HUES48 (cell line): ENCODE measurements at regions not wholly inside any gene's neighbourhood (a gene's known extent, or its start where the extent isn't known, plus 50 kb on each side); places are given as distances from the start of the nearest gene placed in this dataset.

Experiments
- H3K27ac ChIP-seq: one replicate; pipeline ENCODE4 v1.7.0; 2013; ENCODE audit warnings: low read depth, low read length, inconsistent platforms
- H3K27me3 ChIP-seq: 2 replicates; pipeline ENCODE4 v1.6.1; 2013; ENCODE audit warnings: mild to moderate bottlenecking, low read length; ENCODE audit not compliant: control insufficient read depth, insufficient read depth
- H3K36me3 ChIP-seq: 2 replicates; pipeline ENCODE4 v1.6.1; 2013; ENCODE audit warnings: low read length; ENCODE audit not compliant: control insufficient read depth, insufficient read depth
- H3K4me1 ChIP-seq: 2 replicates; pipeline ENCODE4 v1.6.1; 2013; ENCODE audit warnings: mild to moderate bottlenecking, low read length; ENCODE audit not compliant: control insufficient read depth, insufficient read depth
- H3K4me3 ChIP-seq: 2 replicates; pipeline ENCODE4 v1.5.1; 2013; ENCODE audit warnings: mild to moderate bottlenecking, low read depth, low read length
- H3K9ac ChIP-seq: 2 replicates; pipeline ENCODE4 v1.6.1; 2013; ENCODE audit warnings: mild to moderate bottlenecking, low read depth, low read length, moderate library complexity
- H3K9me3 ChIP-seq: 2 replicates; pipeline ENCODE4 v1.6.1; 2013; ENCODE audit warnings: low read length; ENCODE audit not compliant: control insufficient read depth, insufficient read depth

- Histone ChIP-seq H3K27ac (no peak overlapping the region), H3K27me3 (no peaks in the 10 kb centered on the region), H3K9ac (no peak overlapping the region), H3K4me3 (no peak overlapping the region), H3K9me3 (no peaks in the 10 kb centered on the region), H3K4me1 (peaks cover 14% of the 10 kb centered on the region), H3K36me3 (no peaks in the 10 kb centered on the region)
These were observed 290.8 kb upstream of the CXCR4 start for GRCh38 chr2:136408795-136409194.

GRCh38 chr2:136407952-136408318 is 290.0 kb upstream of the CXCR4 start:
- H3K27me3 ChIP-seq: no peaks in the 10 kb centered on the region
- no peaks in the 10 kb centered on the region for H3K9me3 ChIP-seq
- H3K4me3 ChIP-seq: no peak overlapping the region
- H3K36me3 ChIP-seq: no peaks in the 10 kb centered on the region
- no peak overlapping the region for H3K27ac ChIP-seq
- H3K9ac ChIP-seq: no peak overlapping the region
- peaks cover 14% of the 10 kb centered on the region for H3K4me1 ChIP-seq

DNA sequence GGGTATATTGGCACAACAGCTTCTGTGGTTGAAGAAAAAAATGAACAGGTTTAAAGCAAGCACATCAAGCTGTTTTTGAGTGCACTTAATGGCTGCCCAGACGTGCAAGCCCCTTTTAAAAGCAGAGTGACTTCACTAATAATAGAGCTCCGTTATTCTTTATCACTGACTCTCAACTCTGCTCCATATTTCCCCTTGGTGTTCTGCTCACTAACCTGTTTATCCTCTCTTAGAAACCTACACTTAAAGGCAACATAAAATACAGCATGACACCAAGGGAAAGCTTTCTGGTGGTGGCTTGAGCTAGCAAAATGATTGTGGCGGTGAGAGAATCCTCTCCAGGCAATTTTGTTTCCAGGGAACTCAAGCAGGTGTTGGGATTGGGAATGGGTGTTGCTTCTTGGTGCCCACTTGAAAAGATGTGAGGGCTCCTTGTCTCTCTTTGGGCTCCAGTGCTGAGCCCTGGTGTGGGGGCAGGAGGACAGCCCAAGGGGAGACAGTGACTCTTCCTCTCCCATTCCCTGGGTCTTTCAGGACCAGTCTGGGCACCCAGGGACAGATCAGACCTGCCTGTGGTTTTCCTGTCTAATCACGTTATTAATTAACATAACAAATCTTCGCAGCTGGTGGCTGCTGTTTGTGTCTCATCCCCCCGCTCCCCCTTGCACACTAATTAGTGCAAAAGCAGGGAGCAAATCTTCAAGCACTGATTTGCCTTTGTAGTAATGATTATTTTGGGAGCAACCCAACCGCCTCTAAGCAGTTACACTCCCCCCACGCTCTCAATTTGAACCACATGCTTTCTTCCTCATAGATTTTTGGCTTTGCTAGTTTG is 289.4 kb upstream of the CXCR4 start:
- peaks cover 14% of the 10 kb centered on the region for H3K4me1 ChIP-seq
- no peaks in the 10 kb centered on the region for H3K27me3 ChIP-seq
- H3K27ac ChIP-seq: no peak overlapping the region
- H3K9ac ChIP-seq: no peak overlapping the region
- no peaks in the 10 kb centered on the region for H3K9me3 ChIP-seq
- no peaks in the 10 kb centered on the region for H3K36me3 ChIP-seq
- no peak overlapping the region for H3K4me3 ChIP-seq

DNA sequence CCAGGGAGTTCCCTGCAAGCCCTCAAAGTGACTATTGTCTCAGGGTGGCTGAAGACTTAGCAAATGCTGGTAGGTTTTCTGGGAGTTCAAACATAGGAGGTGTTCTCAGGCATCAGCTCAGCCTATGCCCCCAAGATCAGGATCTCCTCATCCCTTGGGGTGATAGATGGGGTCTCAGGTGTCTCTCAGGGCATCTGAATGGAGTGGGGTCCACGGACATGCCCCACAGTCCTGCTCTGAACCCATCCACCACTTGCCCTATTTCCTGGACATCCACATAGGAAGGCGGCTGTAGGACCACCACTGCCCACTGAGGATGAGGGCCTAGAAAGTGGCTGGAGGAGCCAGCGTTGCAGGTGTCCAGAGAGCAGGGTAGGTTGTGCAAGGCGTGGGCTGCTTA is 287.0 kb upstream of the CXCR4 start:
- Histone ChIP-seq H3K4me3 (no peak overlapping the region), H3K36me3 (no peaks in the 10 kb centered on the region), H3K4me1 (peaks cover 14% of the 10 kb centered on the region), H3K9ac (no peak overlapping the region), H3K27me3 (no peaks in the 10 kb centered on the region), H3K27ac (no peak overlapping the region), H3K9me3 (no peaks in the 10 kb centered on the region)

DNA sequence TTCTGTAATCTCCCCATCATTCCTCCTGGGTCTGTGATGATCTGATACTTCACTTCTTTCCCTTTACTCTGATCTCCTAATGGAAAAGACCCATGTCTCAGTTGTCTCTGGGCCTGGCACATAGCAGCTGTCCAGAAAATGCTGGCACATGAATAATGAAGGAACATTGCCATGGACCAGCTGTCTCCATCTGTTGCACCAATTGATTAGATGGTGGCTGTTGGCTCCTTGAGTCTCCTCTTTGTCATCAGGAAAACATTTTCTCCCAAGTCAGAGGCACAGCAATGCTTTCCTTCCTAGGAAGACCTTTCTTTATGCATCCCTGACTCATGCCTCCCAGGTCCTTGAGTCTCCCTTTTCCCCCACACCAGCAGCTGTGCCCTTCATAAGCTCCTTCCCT is 286.2 kb upstream of the CXCR4 start:
- no peaks in the 10 kb centered on the region for H3K36me3 ChIP-seq
- H3K27ac ChIP-seq: no peak overlapping the region
- no peak overlapping the region for H3K9ac ChIP-seq
- H3K4me3 ChIP-seq: no peak overlapping the region
- H3K9me3 ChIP-seq: no peaks in the 10 kb centered on the region
- H3K4me1 ChIP-seq: peaks cover 14% of the 10 kb centered on the region
- H3K27me3 ChIP-seq: no peaks in the 10 kb centered on the region

GRCh38 chr2:136402281-136402680 is 284.3 kb upstream of the CXCR4 start:
- H3K27me3 ChIP-seq: no peaks in the 10 kb centered on the region
- H3K4me3 ChIP-seq: no peak overlapping the region
- H3K36me3 ChIP-seq: no peaks in the 10 kb centered on the region
- H3K9ac ChIP-seq: no peak overlapping the region
- H3K27ac ChIP-seq: no peak overlapping the region
- H3K4me1 ChIP-seq: peaks cover 5% of the 10 kb centered on the region
- H3K9me3 ChIP-seq: no peaks in the 10 kb centered on the region

DNA sequence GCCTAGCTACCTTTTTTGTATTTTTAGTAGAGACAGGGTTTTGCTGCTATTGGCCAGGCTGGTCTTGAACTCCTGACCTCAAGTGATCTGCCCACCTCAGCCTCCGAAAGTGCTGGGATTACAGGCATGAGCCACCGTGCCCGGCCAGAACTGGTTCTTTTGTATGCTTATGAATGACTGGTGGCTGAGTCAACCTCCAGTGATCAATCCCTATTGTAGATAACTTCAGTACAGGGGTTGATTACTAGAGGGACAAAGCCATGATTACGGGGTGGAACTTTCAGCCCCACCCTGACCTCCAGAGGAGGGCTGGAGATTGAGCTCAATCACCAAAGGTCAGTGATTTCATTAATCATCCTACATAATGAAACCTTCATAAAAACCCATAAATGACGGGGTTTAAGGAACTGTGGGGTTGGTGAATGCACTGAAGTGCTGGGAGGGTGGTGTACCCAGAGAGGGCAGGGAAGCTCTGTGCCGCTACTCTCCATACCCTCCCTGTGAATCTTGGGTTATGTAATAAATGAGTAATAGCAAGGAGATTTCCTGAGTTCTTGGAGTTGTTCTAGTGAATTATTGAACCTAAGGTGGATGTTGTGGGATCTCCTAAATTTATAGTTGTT is 281.8 kb upstream of the CXCR4 start:
- Histone ChIP-seq H3K27me3 (no peaks in the 10 kb centered on the region), H3K4me1 (no peaks in the 10 kb centered on the region), H3K27ac (no peak overlapping the region), H3K9ac (no peak overlapping the region), H3K9me3 (no peaks in the 10 kb centered on the region), H3K36me3 (no peaks in the 10 kb centered on the region), H3K4me3 (no peak overlapping the region)

DNA sequence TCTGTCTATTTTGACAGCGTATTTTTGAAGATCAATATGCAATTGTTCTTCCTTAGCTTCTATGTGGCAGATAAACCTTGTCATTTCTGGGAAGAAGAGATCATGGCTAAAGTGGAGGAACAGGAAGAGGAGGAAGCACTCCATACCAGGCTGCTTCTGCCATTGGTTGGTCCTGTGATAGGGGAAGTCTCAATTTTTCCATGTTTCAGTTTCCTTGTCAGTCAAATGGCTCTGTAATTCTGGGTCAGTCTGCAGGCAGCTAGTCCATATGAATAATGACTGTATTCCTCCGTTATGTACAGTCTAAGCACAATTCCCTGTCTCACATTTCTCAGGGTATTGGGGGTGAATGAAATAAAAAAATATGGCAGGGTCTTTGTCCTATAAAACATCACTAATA is 277.6 kb upstream of the CXCR4 start:
- H3K27me3 ChIP-seq: no peaks in the 10 kb centered on the region
- no peak overlapping the region for H3K9ac ChIP-seq
- H3K9me3 ChIP-seq: no peaks in the 10 kb centered on the region
- no peaks in the 10 kb centered on the region for H3K36me3 ChIP-seq
- no peaks in the 10 kb centered on the region for H3K4me1 ChIP-seq
- no peak overlapping the region for H3K27ac ChIP-seq
- no peak overlapping the region for H3K4me3 ChIP-seq

DNA sequence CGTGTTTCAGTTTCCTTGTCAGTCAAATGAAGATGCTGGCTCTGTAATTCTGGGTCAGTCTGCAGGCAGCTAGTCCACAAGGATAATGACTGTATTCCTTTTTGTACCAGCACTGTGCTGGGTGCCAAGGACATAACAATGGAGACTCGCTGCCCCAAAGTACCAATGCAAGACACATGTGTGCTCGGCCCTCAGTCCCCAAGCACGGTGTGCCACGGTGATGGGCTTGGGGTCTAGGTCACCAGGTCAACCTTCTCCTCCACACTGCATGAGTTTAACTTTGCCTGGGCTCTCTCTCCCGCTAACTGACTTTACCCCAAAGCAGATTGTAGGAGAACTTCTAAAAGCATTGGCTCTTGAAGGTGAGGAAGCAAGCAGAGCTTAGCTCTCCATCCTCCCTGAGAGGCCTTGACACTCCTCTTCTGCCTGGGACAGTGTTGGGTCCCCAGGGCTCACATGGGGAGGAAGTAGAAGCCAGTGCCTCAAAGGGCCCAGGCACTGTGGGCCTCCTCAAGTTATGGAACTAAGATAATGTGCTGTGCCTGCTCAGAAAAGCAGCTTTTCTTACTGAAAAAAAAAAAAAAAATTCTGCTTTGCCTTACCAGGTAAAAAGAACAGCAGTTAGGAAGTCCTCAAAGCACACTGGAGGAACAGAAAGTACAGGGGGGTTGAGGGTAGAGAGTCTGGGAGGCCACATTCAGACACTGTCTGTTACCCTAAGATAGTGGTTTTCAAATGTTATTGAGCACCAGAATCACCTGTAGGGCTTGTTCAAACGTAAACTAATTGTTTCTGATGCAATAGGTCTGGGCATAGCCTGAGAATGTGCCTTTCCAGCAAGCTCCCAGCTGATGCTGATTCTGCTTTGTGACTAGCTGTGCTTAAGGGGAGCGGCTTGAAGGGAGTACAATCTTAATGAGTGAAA is 276.4 kb upstream of the CXCR4 start:
- no peak overlapping the region for H3K9ac ChIP-seq
- no peaks in the 10 kb centered on the region for H3K4me1 ChIP-seq
- no peaks in the 10 kb centered on the region for H3K27me3 ChIP-seq

DNA sequence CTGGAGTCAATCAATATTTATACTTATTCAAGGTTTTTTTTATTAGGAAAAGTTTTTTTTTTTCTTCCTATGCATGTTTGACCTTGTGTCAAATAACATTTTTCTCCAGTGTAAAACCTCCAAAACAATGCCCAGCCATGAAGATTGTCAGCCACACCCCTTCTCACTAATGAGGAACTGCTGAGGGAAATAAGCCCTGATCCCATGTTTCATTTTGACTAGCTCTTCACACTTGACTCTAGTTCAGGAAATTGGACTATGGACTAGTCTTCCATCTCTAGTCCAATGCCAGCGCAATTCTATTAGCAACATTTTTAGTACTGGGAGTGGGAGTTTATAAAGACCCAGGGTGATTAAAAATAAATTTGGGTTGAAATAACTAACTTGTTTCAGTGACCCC is 275.6 kb upstream of the CXCR4 start:
- H3K9ac ChIP-seq: no peak overlapping the region
- H3K4me1 ChIP-seq: no peaks in the 10 kb centered on the region
- H3K36me3 ChIP-seq: no peaks in the 10 kb centered on the region
- H3K4me3 ChIP-seq: no peak overlapping the region
- H3K9me3 ChIP-seq: no peaks in the 10 kb centered on the region
- H3K27me3 ChIP-seq: no peaks in the 10 kb centered on the region
- no peak overlapping the region for H3K27ac ChIP-seq

More for the DNA sequence above, 276.4 kb upstream of the CXCR4 start:
- Histone ChIP-seq H3K4me3 (no peak overlapping the region), H3K9me3 (no peaks in the 10 kb centered on the region), H3K27ac (no peak overlapping the region), H3K36me3 (no peaks in the 10 kb centered on the region)
